D721Med (cell line): ENCODE measurements at regions not wholly inside any gene's neighbourhood (a gene's known extent, or its start where the extent isn't known, plus 50 kb on each side); places are given as distances from the start of the nearest gene placed in this dataset.

Experiments used
- DNase-seq: peaks from one replicate; pipeline ENCODE4 v3.0.0; 2011; ENCODE audit warnings: low spot score; ENCODE audit not compliant: insufficient read length
- FAIRE-seq: peaks from 2 replicates; lab custom pipeline; 2011; peaks lifted over from hg19 to GRCh38; lab: Jason Lieb, UNC
- TF ChIP-seq, protein P1 (sequence below): IDR thresholded peaks from 2 replicates; pipeline ENCODE4 v1.5.1; 2012; ENCODE audit warnings: mild to moderate bottlenecking, control low read depth; ENCODE audit not compliant: insufficient read depth; ENCODE audit errors: missing control alignments

DNA sequence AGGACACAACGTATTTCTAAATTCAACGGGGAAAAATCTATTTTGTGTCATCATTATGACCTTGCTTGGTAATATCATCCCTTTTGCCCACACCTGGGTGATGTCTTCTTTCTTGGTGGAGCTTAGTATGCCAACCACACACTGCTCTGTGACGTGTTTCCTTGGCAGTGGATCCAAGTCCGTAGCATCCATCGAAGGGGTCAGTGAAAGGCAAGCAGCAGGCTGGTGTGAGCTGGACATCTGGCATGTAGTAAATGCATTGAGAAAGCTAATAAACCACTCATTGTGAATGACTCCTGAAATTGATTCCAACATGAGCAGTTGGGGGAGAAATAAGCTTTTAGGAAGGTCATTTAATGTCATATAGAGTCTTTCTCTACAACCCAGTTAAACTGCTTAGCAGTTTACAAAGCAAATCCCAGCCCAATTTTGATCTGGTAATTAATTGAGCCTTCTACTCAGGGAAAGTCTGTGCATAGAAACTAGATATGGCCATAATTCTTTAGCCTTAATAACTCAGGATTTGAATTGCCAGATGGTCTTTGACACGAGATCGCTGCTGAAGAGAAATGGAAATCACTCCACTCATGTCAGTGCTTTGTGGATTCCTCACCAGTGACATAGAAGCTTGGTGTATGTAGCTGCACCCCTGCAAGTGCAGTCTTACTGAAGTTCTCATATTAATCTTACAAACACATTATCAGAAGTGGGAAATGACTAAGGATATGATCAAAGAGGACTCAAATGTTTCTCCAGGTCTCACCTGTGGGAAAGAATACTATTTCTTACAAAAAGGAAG lies 494.8 kb downstream of the CMPK2 start:
- TF ChIP-seq, protein P1, sequence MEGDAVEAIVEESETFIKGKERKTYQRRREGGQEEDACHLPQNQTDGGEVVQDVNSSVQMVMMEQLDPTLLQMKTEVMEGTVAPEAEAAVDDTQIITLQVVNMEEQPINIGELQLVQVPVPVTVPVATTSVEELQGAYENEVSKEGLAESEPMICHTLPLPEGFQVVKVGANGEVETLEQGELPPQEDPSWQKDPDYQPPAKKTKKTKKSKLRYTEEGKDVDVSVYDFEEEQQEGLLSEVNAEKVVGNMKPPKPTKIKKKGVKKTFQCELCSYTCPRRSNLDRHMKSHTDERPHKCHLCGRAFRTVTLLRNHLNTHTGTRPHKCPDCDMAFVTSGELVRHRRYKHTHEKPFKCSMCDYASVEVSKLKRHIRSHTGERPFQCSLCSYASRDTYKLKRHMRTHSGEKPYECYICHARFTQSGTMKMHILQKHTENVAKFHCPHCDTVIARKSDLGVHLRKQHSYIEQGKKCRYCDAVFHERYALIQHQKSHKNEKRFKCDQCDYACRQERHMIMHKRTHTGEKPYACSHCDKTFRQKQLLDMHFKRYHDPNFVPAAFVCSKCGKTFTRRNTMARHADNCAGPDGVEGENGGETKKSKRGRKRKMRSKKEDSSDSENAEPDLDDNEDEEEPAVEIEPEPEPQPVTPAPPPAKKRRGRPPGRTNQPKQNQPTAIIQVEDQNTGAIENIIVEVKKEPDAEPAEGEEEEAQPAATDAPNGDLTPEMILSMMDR, result no peak
- DNase-seq (peak; percentile 22), FAIRE-seq (peak; percentile 97)

DNA sequence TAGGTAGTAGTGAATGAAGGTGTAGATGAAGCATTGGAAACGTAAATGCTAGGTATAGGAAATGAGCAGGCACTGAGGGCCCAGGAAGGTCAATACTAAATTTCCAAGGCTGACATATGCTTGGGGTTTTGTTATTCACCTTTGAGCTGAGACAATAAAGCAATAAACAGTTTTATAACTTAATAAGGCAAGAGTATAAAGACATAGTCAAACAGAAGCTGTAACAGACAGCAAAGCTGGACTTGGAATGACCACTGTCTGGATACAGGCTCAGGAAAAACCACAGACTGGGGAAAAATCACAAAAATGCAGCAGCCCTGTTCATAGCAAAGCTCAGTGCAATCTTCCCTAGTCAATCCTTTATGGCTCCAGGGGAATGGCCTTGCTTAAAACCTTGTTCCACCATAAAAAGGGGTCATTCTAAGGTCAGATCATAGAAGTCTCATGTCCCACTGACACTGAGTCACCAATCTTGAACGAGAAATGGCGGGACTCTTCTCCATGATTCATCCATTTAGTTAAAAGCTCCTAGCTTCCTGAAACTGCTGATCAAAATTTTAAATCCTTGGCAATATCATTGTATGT lies 493.3 kb downstream of the CMPK2 start:
- TF ChIP-seq, protein P1, result no peak
- DNase-seq, result no peak
- no peak for FAIRE-seq

DNA sequence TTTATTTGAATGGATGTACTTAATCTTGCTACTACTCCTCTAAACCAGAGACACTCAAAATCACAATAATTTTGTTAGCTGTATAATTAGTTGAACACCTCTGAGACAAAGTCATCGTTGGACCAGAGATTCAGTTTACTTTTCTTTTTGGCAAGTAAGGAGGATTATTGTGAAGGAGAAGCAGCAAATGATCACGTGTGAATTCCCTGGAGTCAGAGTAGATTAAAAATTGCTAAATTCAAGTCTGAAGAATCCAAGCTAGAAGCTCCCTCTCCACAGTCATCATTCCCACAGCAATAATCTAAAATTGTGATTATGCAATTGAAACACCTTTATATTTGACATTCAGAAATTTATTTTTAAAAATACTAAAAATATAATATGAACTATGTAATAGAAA lies 484.4 kb downstream of the CMPK2 start:
- TF ChIP-seq, protein P1, result no peak

DNA sequence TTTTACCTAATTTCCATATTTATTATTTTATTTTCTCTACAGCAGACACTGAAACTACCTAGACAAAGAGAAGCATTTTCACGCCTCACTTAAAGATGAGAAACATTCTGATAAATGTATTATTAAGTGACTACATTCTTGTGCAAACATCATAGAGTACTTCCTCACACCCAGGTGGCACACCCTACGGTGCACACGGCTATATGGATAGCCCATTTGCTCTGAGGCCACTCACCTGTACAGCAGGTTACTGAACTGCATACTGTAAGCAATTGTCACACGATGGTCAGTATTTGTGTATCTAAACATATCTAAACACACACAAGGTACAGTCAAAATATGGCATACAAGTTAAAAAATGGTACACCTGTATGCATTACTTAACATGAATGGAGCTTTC lies 481.4 kb downstream of the CMPK2 start:
- DNase-seq (no peak), FAIRE-seq (no peak)
- TF ChIP-seq, protein P1, result no peak

More for the DNA sequence above, 484.4 kb downstream of the CMPK2 start:
- FAIRE-seq, result no peak
- no peak for DNase-seq

DNA sequence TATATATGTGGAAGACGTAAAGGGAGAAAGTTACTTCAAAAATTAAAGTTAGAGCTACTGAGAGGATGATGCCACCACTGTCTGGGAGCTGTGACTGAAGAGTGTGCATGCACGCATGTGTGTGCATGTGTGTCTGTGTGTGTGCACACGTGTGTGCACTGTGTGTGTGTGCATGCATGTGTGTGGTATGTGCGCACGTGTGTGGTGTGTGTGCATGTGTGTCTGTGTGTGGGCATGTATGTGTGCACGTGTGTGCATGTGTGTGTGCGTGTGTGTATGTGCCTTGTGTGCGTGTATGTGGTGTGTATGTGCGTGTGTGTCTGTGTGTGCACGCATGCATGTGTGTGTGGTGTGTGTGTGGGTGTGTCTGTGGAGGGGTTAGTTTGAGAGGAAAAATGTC lies 473.4 kb downstream of the CMPK2 start:
- DNase-seq (no peak), FAIRE-seq (no peak)
- TF ChIP-seq, protein P1, result no peak

DNA sequence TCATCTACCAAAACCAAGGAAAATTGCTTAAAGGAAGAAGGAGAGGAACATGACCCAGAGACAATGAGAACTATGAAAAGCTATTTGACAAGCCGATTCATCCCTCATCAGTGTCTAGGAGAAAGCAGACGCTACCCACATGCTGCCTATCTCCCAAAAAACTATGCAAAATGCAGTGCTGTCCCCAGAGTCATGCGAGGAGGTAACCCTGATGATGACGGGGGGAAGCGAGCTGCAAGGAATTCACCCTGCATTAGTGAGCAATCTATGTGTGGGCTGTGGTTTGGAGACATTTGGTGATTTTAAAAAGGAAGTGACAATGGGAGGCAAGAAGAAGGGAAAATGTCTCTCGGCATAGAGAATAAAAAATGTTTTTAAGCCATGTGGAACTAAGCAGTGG lies 472.7 kb downstream of the CMPK2 start:
- DNase-seq, result no peak
- no peak for FAIRE-seq
- TF ChIP-seq, protein P1, result no peak

DNA sequence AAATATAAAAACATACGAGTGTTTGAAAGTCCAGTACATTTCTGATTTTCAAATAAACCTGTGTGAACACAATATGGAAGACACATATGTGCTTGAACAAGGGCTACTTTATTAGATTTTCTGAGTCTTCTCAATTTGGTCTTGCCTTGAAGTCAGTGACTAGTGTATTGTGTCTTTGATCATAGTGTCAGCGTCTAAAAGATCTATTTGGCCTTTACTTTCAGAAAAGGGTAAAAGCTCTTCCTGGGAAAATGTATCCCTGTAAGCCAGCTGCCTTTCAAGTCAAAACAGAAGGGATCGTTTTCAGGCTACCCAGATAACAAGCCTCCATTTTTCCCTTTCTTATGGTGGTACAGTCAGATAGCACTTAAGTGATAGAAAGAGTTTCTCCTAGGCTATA lies 471.9 kb downstream of the CMPK2 start:
- no peak for DNase-seq
- TF ChIP-seq, protein P1, result no peak
- FAIRE-seq, result no peak
